NCI-H82 (cell line): ENCODE measurements at regions not wholly inside any gene's neighbourhood (a gene's known extent, or its start where the extent isn't known, plus 50 kb on each side); places are given as distances from the start of the nearest gene placed in this dataset.

Source experiments
- DNase-seq: peaks from one replicate; lab custom pipeline; 2025; lab: John Stamatoyannopoulos, UW

- DNase-seq = no peak
Observed at GRCh38 chr4:133741766-133742165, 459.8 kb downstream of the PABPC4L start.

DNA sequence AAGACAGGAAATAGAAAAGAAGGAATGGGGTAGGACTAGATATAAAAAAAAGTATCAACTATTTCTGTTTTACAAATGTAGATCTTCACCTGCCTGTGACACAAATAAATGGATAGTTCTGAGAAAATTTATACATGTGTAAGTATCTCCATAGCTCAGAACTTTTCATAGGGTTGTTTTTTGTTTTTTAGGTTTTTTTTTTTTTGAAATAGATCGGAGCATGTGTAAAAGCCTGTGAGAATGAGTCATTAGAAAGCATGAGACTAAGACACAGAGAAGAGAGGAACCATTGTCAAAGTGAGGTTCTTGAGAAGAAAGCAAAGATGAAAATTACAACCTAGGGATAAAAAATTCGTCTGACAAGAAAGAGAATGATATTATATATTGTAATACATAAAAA is 481.6 kb downstream of the PABPC4L start:
- DNase-seq = no peak

- DNase-seq = no peak
Observed at GRCh38 chr4:133719098-133719497, 482.5 kb downstream of the PABPC4L start.

DNA sequence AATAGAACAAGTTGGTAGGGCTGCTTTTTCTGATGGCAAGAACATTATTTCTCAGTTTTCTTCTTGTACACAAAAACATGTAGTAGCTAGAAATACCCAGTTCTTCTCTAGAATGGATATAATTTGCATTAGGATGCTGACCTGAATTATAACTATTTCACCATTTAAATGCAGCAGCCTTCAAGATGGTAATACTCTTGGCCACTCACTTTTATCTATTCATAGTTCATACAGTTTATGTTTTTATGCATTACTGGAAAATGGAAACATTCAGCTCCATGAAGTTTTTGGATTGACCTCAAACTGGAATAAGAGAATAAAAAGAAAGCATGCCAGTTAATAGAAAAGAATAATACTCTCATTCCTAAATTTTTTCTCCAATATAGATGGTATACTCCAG is 487.4 kb downstream of the PABPC4L start:
- DNase-seq = no peak

DNA sequence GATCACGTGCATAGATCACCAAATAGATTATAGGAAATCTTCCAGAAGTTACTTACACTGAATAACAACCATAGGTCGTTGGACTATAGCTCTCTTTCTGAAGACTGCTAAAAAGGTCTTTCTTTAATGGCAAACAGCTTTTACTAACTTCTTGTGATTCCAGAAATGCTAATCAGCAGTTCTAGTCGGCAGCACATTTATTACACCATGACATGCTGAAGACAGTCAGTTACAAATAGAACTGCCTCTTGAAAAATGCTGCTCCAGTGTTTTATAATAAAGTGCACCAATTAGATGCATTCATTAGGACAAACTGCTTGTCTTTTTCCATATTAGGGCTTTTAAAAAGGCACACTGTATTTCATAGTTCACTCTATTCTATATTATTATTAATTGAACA is 488.2 kb downstream of the PABPC4L start:
- DNase-seq = no peak

DNA sequence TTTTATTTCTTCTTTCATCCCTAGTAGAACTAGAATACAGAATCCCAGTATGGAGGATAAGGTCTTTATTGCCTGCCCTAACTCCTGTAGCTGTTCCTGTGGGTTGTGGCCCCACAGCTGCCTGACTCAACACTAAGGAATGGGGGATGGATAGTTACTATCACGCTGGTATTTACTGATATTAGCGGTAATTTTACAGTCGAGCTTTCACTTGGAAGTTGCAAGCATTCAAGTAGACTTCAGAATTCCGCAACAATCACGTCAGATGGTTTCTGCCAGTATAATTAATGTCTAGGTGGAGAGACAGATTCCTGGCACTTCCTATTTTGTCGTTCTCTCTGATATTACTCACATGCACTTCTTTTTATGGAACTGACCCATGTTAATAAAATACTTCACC is 489.8 kb downstream of the PABPC4L start:
- DNase-seq = no peak

- DNase-seq = no peak
Observed at GRCh38 chr4:133694416-133694815, 507.2 kb downstream of the PABPC4L start.

GRCh38 chr4:133683967-133684366 is 517.6 kb downstream of the PABPC4L start:
- DNase-seq = no peak

GRCh38 chr4:133668061-133668851 is 519.2 kb downstream of the PCDH10 start:
- DNase-seq = peak; percentile 53

DNA sequence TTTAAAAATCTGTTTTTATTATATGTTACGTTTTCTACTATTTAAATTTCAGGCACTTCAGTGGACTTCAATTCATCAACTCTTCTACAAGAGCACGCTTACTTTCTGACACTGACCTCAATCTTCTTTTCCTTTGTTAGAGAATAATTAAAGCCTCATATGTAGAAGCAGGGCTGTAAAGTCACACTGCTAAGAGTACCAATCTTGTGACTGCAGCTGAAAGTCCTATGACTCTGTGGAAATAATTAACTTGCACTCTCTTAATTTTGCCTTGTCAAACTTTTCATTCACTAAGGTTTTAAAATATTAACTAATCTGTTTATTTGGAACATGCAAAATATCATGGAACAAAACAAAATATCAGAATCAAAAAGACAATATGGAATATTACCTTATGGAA is 498.1 kb downstream of the PCDH10 start:
- no peak for DNase-seq

DNA sequence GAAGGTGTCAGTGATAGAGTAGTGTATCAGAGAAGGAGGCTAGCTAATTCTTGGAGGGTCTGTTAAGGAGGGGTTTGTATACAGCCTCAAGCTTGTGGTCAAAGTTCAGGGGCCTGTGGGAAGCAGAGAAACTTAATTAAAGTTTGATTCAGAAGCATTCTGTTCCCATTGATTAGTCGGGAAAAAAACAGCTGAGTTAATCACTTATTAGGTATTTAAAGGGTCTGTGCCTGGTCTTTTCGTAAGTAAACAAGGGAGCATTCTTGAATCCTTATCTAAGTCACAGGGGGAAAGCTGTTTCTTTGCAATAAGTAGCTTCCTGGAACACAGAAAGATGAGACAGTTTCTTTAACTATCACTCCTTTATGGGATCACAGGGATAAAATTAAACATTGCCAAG is 492.1 kb downstream of the PCDH10 start:
- DNase-seq = peak; percentile 6

DNA sequence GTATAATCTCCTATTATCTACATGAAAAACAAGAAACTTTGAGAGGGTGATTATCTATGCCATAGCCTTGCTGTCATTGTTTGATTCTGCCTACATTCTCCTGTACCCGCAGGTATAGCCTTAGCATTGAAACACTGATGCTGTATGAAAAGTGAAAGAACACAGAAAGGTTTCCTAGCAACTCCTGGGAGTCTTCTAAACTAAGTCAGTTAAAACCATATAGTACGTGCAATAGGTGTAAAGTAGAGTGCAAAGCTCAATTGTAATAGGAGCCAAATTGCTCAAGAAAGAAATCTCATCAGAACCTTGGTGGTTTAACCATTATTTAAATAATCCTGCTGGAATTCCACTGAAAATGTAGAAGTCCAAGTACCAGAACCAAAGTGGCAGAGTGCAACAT is 489.7 kb downstream of the PCDH10 start:
- DNase-seq = no peak

GRCh38 chr4:133637161-133637560 is 488.1 kb downstream of the PCDH10 start:
- DNase-seq = no peak

DNA sequence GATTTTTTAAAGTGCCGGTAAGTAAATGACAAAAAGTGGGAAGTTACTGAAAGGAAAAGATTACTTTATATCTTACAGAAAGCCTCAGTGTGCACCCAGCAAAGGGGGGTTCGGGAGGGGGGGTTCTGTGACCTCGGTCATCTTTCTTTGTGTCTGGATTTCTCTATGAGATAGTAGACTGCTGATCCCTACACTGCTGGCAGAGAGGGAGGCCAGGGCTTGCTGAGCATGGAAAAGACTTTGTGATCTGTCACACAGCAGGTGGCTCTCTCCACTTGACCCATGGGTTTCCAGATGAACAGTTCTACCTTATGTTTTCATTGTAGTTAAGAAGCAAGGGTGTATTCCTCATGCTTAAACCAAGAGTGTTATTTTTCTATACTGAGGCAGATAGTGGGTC is 475.6 kb downstream of the PCDH10 start:
- peak; percentile 27 for DNase-seq

GRCh38 chr4:133623847-133624246 is 474.8 kb downstream of the PCDH10 start:
- DNase-seq = no peak

DNA sequence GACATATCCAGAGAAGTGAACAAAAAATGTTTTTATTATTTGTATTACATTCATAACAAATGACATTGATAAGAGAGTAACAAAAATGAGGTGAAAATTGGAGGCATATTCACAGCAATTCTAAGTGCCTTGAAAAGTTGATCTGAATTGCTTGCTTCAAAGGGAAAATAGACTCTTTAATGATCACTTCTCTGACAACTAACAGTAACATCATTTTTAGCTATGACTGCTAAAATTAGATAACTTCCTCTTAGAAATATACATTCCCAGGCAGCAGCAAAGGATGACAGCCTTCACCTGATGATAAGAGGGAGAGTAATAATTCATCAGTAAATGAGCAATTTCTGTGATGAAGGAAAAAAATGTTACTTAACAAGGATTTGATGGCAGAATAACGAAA is 472.5 kb downstream of the PCDH10 start:
- no peak for DNase-seq

GRCh38 chr4:133620555-133620954 is 471.5 kb downstream of the PCDH10 start:
- DNase-seq = no peak

- no peak for DNase-seq
Observed at GRCh38 chr4:133618963-133619362, 469.9 kb downstream of the PCDH10 start.

DNA sequence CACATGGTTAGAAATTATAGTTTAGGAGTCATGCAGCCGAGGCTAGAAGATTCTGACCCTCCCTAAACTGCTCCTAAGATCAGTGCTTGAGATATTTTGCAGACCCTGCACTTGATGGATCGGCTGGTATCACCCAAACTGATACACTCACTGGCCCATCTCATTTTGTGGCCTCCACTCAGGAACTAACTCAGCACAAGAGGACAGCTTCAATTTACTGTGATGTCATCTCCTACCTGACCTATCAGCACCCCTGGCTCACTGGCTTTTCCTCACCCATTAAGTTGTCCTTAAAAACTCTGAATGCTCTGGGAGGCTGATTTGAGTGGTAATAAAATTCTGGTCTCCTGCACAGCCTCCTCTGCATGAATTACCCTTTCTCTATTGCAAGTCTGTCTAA is 450.9 kb downstream of the PCDH10 start:
- no peak for DNase-seq

GRCh38 chr4:133598779-133599178 is 449.7 kb downstream of the PCDH10 start:
- no peak for DNase-seq

GRCh38 chr4:133597251-133597650 is 448.2 kb downstream of the PCDH10 start:
- no peak for DNase-seq

GRCh38 chr4:133596459-133596858 is 447.4 kb downstream of the PCDH10 start:
- DNase-seq = peak; percentile 59

DNA sequence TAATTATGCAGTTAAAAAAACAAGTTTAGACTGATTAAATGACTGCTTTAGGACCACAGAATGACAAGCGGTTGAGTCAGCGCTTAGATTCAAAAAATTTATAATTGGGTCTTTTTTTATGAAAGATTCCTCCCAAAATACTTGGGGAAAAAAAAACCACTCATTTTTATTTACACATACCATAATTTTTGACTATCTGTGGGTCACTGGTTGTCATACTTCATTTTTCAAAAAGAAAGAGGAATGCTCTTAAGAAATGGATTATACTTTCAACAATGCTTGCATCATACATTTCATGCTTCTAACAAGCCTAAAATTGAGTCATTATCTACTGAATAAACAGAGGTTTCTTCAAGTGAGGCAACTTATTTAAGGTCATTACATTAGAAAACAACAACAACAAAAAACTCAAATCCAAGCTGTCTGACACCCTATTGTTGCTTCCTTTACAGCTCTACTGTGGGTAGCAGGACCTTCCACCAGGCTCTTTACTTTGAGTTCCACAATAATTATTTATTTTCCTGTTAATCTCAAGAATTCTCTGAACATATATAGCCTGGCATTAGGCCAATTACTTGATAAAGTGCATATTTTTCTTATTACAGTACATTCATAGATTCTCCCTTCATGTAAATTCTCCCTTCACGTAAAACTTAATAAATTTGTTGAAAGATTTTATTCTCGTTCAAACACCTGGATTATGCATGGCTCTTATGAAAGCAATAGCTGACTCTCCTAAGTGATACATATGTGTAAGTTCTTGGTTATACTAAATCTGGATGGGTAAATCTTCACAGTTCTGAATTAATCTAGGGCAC is 445.5 kb downstream of the PCDH10 start:
- no peak for DNase-seq
